Right ventricle myocardium inferior (tissue), 1 donor: ENCODE measurements at regions not wholly inside any gene's neighbourhood (a gene's known extent, or its start where the extent isn't known, plus 50 kb on each side); places are given as distances from the start of the nearest gene placed in this dataset.
"Not testable (repeated sequence)": the region's sequence is repeated elsewhere in the genome, so short reads cannot be mapped to it uniquely, and the experiment has no call there.

Experiments used
- ATAC-seq: fragments of 200-7000 bp; cut with Tn5 transposase; one replicate; pipeline ENCODE4 v1.9.1; 2020; ENCODE audit warnings: mild to moderate bottlenecking, moderate library complexity
- DNase-seq: peaks from one replicate; pipeline ENCODE4 v3.0.0; 2021; ENCODE audit errors: missing footprints
- intact Hi-C: fragments of 100-400 bp; cut with DNase I; formaldehyde crosslinking; loops from one replicate; pipeline ENCODE4 v1.11.0; 2022
- donor health status: DM: no; HTN: yes; CAD: no; lungs with severe emphysema.

- no peak for DNase-seq
- intact Hi-C loops = no loop called here
- ATAC-seq = no peak
Observed at GRCh38 chr10:2026936-2027335, 289.6 kb upstream of the ADARB2 start.

- intact Hi-C loops, DNase-seq, ATAC-seq: not testable (repeated sequence)
Observed at GRCh38 chr10:2024750-2025149, 287.4 kb upstream of the ADARB2 start.

- intact Hi-C loops = no loop called here
- no peak for ATAC-seq
- DNase-seq = no peak
Observed at GRCh38 chr10:2023687-2024086, 286.4 kb upstream of the ADARB2 start.

GRCh38 chr10:2022401-2022800 is 285.1 kb upstream of the ADARB2 start:
- DNase-seq = no peak
- intact Hi-C loops = no loop called here

GRCh38 chr10:2020836-2021235 is 283.5 kb upstream of the ADARB2 start:
- no peak for DNase-seq
- intact Hi-C loops = no loop called here
- ATAC-seq = no peak

More at GRCh38 chr10:2022401-2022800, 285.1 kb upstream of the ADARB2 start:
- no peak for ATAC-seq

- intact Hi-C loops = no loop called here
- ATAC-seq = no peak
- DNase-seq = no peak
Observed at GRCh38 chr10:2019803-2020202, 282.5 kb upstream of the ADARB2 start.

GRCh38 chr10:2019281-2019680 is 282.0 kb upstream of the ADARB2 start:
- DNase-seq = no peak
- ATAC-seq = no peak
- intact Hi-C loops = no loop called here

GRCh38 chr10:2014541-2014940 is 277.2 kb upstream of the ADARB2 start:
- ATAC-seq = no peak
- no peak for DNase-seq
- intact Hi-C loops = no loop called here

GRCh38 chr10:2012209-2012608 is 274.9 kb upstream of the ADARB2 start:
- ATAC-seq (no peak), DNase-seq (no peak)
- intact Hi-C loops = no loop called here

- DNase-seq = no peak
- intact Hi-C loops = no loop called here
- no peak for ATAC-seq
Observed at GRCh38 chr10:2011106-2011716, 273.9 kb upstream of the ADARB2 start.

GRCh38 chr10:2005546-2005945 is 268.2 kb upstream of the ADARB2 start:
- intact Hi-C loops = no loop called here
- no peak for ATAC-seq
- no peak for DNase-seq

GRCh38 chr10:1992930-1993329 is 255.6 kb upstream of the ADARB2 start:
- DNase-seq (no peak), ATAC-seq (no peak)
- intact Hi-C loops = no loop called here

- DNase-seq (no peak), ATAC-seq (no peak)
- intact Hi-C loops = no loop called here
Observed at GRCh38 chr10:1989090-1989489, 251.8 kb upstream of the ADARB2 start.

GRCh38 chr10:1981976-1982375 is 244.7 kb upstream of the ADARB2 start:
- DNase-seq (no peak), ATAC-seq (no peak)
- intact Hi-C loops = no loop called here

- DNase-seq = no peak
- ATAC-seq = no peak
- intact Hi-C loops = no loop called here
Observed at GRCh38 chr10:1980459-1980858, 243.1 kb upstream of the ADARB2 start.

- no peak for ATAC-seq
- intact Hi-C loops = no loop called here
Observed at GRCh38 chr10:1978584-1978983, 241.3 kb upstream of the ADARB2 start.

GRCh38 chr10:1977461-1977860 is 240.1 kb upstream of the ADARB2 start:
- ATAC-seq = no peak
- DNase-seq = no peak
- intact Hi-C loops = no loop called here

More at GRCh38 chr10:1978584-1978983, 241.3 kb upstream of the ADARB2 start:
- DNase-seq = no peak

- intact Hi-C loops = no loop called here
- DNase-seq = no peak
- ATAC-seq = no peak
Observed at GRCh38 chr10:1972406-1972805, 235.1 kb upstream of the ADARB2 start.

GRCh38 chr10:1968257-1969033 is 231.1 kb upstream of the ADARB2 start:
- ATAC-seq (no peak), DNase-seq (no peak)
- intact Hi-C loops = no loop called here

- intact Hi-C loops = no loop called here
- DNase-seq (no peak), ATAC-seq (no peak)
Observed at GRCh38 chr10:1966712-1967376, 229.5 kb upstream of the ADARB2 start.
